HG03103 (cell line): ENCODE measurements at regions not wholly inside any gene's neighbourhood (a gene's known extent, or its start where the extent isn't known, plus 50 kb on each side); places are given as distances from the start of the nearest gene placed in this dataset.
A peak's percentile ranks its signal among the peaks of the same experiment; 100 is the strongest.

Experiments used
- ATAC-seq: cut with Tn5 transposase; IDR thresholded peaks from one replicate; pipeline ENCODE4 v1.9.1; 2021; ENCODE audit warnings: low read depth; ENCODE audit not compliant: unreplicated experiment

- ATAC-seq, result no peak
Measured at GRCh38 chr13:22111961-22112360, 441.1 kb downstream of the FGF9 start.

- ATAC-seq, result no peak
Measured at GRCh38 chr13:22112956-22113745, 442.3 kb downstream of the FGF9 start.

GRCh38 chr13:22114630-22115311 lies 443.9 kb downstream of the FGF9 start:
- ATAC-seq, result peak; percentile 86

DNA sequence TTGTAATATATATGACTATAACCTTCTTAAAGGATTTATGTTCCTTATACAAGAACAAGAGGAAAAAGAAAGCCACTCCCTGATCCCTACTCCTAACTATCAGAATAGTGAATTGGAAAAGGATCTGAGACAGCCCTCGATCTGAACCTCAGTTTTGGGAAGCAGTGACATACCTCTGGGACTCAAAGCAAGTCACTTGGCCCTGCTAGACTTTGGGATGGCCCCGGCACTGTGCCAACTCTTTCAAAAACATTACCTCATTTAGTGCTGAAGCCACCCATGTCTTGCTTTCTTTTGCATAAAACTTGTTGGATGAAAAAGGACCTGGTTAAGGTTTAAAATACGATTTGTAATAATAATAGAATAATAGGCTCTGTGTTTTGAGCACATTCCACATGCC lies 447.3 kb downstream of the FGF9 start:
- ATAC-seq, result no peak

DNA sequence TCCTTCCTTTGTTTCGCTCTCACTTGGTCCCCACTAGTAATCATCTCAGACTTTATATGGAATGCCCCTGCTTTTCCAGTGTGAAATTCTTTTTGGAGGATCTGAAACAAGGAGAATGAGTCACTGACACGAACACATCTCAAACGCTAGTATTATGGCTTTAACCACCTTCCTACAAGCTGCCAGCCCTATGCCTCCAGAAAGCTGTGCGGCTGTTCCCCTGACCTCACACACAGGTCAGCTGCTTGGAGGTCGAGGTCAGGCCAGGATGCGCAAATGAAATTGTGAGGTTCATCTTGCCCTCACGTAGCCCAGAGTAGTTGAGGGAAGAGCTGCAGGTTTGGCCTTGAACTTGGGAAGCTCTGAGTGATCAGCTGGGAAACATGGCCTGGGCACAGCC lies 449.8 kb downstream of the FGF9 start:
- no peak for ATAC-seq

DNA sequence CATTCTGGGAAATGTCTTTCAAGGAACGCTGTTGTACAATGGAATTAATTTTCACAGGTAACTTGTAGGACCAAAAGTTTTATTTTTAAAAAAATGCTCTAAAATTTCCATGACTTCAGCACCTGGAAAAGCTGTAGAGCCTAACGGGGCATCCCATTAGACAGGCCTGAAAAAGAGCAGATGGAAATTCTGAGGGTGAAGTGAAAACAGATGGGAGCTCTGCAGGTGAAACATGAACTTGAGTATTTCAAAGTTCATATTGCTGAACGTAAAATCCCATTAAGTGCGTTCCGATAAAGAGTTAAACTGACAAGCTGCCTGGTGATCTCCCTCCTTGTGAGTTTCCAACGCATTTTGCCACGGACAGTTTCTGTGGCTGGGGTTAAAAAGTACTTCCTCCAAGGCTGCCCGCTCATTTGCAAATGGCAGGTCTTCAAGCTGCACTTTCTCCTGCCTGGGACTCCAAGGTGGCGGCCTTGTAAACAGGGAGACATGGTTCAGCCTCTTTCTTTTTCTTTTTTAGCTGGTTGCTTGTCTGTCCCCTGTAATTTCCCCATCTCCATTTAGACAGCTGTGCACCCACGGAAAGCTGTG lies 450.4 kb downstream of the FGF9 start:
- ATAC-seq, result no peak

GRCh38 chr13:22126433-22127021 lies 455.7 kb downstream of the FGF9 start:
- peak; percentile 99 for ATAC-seq

DNA sequence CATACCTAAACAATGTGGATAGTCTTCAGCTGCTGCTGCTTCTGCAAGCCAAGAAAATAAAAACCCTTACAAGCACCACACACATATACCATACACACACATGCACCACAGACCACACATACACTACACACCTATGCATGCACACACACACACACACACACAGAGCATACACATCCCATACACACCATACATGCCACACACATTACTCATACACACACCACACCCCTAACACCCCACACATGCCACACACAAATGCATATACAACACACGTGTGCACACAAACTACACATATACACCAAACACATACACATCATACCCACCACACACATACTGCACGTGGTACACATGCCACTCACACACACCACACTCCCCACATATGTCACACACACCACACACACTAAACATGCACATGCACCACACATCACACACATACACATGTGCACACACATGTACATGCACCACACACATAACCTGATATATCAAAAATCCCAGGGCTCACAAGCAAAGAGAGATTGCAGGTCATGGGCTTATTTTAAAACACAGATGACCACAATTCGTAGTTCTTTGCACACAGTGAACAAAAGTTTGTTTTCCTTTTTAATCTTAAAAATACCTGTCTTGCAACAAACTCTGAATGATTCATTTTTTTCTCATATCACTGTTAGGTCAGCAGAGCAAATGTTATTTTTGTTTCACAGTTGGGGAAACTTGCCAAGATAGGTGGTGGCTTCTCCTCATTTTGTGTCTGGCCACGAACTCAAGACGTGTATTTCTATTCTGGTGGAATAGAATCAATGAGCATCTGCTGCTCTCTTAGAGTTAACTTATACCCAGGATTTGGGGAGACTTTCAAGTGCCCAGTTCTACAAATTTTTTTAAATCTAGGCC lies 456.6 kb downstream of the FGF9 start:
- no peak for ATAC-seq

DNA sequence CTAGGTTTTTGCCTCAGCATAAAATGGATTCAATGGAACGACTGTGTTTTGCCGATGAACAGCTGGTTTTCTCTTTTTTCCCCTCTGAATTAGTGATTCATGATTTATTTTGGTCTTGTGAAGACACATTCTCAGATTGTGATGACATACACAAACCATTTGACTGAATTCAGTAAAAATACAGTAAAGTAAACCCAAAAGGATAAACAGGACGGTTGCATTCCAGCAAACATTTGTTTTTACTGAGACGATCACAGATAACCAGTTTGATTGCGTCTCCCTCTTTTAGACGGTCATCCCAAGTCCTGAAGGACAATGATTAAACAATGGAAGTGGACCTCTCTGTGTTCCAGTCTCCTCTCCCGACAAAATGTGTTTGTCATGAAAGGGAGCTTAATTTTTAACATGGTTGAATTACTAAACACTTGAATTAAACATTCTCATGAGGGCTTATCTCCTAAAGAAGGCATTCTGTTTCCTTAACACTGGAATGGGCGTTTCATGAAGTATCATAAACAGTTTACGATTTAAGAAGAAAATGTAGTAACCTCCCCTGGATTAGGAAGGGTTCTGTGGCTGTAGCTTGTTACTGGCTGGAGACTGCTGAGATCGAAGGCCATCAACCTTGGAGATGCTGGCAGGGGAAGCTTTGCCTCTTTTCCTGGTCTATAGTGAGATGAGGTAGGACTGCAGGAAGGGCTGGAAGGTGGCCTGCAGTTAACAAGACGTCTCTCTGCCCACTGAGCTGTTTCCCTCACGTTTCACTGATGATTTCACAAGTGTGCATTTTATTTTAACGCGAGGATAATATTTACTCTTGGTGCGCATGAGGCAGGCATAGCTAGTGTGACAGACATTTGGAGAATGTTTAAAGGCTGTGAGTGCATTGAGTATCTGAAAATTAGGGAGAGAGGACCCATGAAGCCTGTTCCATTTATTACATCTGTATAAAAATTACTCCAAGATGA lies 457.9 kb downstream of the FGF9 start:
- ATAC-seq, result no peak

DNA sequence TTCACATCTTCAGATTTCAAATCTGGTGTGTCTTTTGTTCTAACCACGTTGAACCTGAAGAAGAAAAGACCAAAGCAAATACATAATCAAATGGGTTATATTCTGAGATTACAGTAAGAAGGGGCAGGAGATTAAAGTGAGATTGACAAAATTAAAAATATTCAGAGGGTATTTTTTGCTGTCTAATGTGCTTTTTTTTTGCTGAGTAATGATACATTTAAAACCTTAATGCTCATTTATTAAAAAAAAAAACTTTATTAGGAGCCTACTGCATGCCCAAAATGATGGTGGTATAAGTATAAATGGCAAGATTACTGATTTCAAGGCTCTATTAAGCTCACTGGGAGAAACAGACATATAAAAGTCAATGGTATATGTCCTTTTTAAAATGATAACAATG lies 459.4 kb downstream of the FGF9 start:
- ATAC-seq, result no peak

DNA sequence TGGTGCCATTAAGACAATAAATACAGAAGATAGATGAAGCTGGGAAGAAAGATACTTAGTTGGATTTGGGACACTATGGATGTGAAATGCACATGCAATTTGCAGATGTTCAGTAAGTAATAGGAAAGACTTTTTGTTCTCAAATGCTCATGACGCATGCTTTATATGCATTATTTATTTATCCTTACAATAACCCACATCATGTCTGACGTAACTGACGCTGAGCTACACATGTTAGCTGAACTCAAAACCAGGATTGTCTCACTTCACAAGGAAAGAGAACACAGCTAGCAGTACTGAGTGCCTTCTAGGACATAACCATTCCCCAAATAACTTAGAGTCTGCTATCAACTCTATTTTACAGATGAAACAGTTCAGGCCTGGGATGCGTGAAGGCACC lies 463.4 kb downstream of the FGF9 start:
- ATAC-seq, result no peak

- ATAC-seq, result no peak
Measured at GRCh38 chr13:22135446-22135845, 464.6 kb downstream of the FGF9 start.

GRCh38 chr13:22137361-22138050 lies 466.6 kb downstream of the FGF9 start:
- ATAC-seq, result no peak

DNA sequence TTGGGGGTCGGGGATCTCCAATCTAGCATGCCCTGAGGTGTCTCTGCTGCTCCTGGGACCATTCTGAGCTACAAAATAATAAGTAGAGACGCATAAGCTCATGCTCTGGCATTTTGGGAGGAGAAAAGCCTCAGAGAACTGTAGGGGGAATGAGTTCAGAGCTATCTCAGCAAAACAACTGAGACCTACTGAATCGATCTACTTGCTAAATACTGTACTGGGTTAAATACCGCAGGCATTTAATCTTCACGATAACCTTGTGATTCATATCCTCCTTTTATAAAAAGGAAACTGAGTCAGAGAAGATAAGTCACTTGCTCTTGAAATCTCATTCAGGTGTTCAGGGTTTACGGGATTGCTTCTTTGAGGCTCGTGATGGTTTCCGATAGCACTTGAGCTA lies 468.1 kb downstream of the FGF9 start:
- ATAC-seq, result no peak

DNA sequence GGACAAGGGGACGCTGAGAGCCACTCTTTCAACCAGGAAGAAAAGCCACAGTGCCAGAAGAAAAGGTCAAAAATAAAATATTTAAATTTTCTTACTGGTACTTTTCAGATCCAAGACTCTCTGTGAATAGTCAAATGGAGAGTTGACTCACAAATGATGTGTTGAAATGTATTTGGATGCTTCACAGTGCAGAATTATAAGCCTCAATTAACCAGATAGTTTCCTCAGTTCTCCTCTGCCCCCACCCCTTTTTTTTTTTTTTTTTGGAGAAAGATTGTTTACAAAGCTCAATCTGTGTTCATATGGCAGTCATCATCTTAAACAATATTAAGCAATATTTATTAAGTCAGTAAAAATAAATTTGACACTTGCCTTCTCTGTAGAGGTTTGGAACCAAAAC lies 470.8 kb downstream of the FGF9 start:
- no peak for ATAC-seq

DNA sequence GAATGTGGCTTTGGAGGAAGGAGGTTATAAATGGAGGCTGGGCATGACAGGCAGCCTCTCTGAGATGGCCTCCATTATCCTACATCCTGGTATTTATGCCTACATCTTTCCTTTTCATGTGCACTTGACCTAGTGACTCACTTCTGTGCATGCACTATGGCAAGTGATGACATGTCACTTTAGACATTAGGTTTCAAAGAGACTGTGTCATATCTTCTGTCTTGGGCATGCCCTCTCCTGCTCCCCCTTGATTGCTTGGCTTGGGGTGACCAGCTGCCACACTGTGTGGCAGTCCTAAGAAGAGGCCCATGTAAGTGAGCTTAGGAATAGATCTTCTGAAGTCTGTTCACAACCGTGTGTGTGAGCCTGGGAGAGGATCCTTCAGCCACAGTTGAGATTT lies 472.8 kb downstream of the FGF9 start:
- ATAC-seq, result no peak

DNA sequence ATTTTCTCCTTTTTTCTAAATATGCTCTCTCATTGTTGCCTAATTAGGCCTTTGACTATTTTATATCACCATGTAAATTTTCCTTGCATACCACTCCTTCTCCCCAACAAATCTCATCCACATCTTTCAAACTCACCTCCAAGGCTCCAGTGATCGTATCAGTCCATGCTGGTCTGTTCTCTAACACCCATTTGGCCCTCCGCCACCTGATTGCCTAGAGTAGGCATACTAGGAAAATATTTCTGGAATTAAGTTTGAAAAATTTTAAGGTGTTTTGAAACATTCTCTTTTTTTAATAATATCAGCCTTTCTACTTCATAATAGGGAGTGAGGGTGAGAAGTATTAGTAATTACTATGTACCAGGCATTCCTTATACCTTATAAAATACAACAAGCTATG lies 473.9 kb downstream of the FGF9 start:
- ATAC-seq, result no peak

DNA sequence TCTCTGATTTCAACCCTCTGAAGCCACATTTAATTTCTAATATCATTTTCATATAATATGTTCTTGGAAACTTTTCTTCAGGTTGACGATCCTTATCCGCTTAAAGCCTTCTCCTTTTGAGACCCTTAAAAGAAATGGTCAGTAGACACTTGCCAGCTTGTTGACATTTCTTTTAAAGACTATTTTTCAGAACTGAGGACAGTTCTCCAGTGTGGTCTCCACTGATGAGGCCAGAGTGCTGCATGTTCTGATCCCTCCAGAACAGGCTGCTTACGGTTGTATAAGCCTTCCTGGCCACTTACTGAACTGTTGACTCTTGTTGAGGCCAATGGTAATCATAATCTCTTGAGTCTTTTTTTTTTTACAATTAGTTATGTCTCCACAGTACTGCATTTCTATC lies 477.3 kb downstream of the FGF9 start:
- ATAC-seq, result no peak

GRCh38 chr13:22152751-22153150 lies 481.9 kb downstream of the FGF9 start:
- ATAC-seq, result no peak
